ENCODE measurements at regions not wholly inside any gene's neighbourhood (a gene's known extent, or its start where the extent isn't known, plus 50 kb on each side); places are given as distances from the start of the nearest gene placed in this dataset.

- H3K79me2 ChIP-seq (replicated peaks; ENCODE audit: insufficient read depth, low read length), result no peaks in the 10 kb centered on the region
- no peak for TF ChIP-seq REST (IDR thresholded peaks at IDR 0.05; ENCODE audit: borderline replicate concordance)
- no peaks in the 10 kb centered on the region for H3K9me3 ChIP-seq (ENCODE audit: low read length)
- H4K20me1 ChIP-seq (ENCODE audit: insufficient read depth), result no peaks in the 10 kb centered on the region
- no peaks in the 10 kb centered on the region for H3F3A ChIP-seq (ENCODE audit: insufficient read depth, low read length, poor library complexity, severe bottlenecking)
- no peak overlapping the region for H3K9ac ChIP-seq (ENCODE audit: low read length)
- no peak overlapping the region for H2AFZ ChIP-seq (ENCODE audit: low read depth, low read length)
- H3K36me3 ChIP-seq (ENCODE audit: insufficient read depth, low read length), result no peaks in the 10 kb centered on the region
- no peak overlapping the region for H3K4me3 ChIP-seq (ENCODE audit: low read length)
- H3K27me3 ChIP-seq (ENCODE audit: insufficient read depth, low read depth, low read length), result no peaks in the 10 kb centered on the region
- H3K27ac ChIP-seq (ENCODE audit: low read length), result no peak overlapping the region
- H3K4me2 ChIP-seq (ENCODE audit: low read length), result no peak overlapping the region
- no peaks in the 10 kb centered on the region for H3K9me2 ChIP-seq (ENCODE audit: insufficient read depth, low read length)
These were observed 1201.6 kb upstream of the MAP3K7 start for GRCh38 chr6:91788501-91788900.

- Histone ChIP-seq H4K20me1 (ENCODE audit: insufficient read depth) (no peaks in the 10 kb centered on the region), H2AFZ (ENCODE audit: low read depth, low read length) (no peak overlapping the region), H3K9me3 (ENCODE audit: low read length) (no peaks in the 10 kb centered on the region), H3K27ac (ENCODE audit: low read length) (no peak overlapping the region), H3K9me2 (ENCODE audit: insufficient read depth, low read length) (no peaks in the 10 kb centered on the region), H3K4me2 (ENCODE audit: low read length) (no peak overlapping the region), H3K36me3 (ENCODE audit: insufficient read depth, low read length) (no peaks in the 10 kb centered on the region), H3F3A (ENCODE audit: insufficient read depth, low read length, poor library complexity, severe bottlenecking) (no peaks in the 10 kb centered on the region), H3K4me3 (ENCODE audit: low read length) (no peak overlapping the region), H3K9ac (ENCODE audit: low read length) (no peak overlapping the region), H3K79me2 (replicated peaks; ENCODE audit: insufficient read depth, low read length) (no peaks in the 10 kb centered on the region), H3K27me3 (ENCODE audit: insufficient read depth, low read depth, low read length) (no peaks in the 10 kb centered on the region)
- TF ChIP-seq POLR2AphosphoS5 (IDR thresholded peaks at IDR 0.05) (no peak), CTCF (IDR thresholded peaks at IDR 0.05; ENCODE audit: poor library complexity, severe bottlenecking) (no peak), EZH2 (IDR thresholded peaks at IDR 0.05; ENCODE audit: borderline replicate concordance, insufficient read depth, low read length, poor library complexity, severe bottlenecking) (no peak), RAD21 (conservative IDR thresholded peaks at IDR 0.05) (no peak), SMC3 (conservative IDR thresholded peaks at IDR 0.05; ENCODE audit: poor library complexity) (no peak), EP300 (conservative IDR thresholded peaks at IDR 0.05; ENCODE audit: poor library complexity, severe bottlenecking) (no peak), TAF1 (IDR thresholded peaks at IDR 0.05; ENCODE audit: low read depth) (no peak), MXI1 (conservative IDR thresholded peaks at IDR 0.05; ENCODE audit: poor library complexity, severe bottlenecking) (no peak), REST (IDR thresholded peaks at IDR 0.05; ENCODE audit: borderline replicate concordance) (no peak)
These were observed 1199.8 kb upstream of the MAP3K7 start for GRCh38 chr6:91786474-91787184.
